HG02588 (cell line): ENCODE measurements at regions not wholly inside any gene's neighbourhood (a gene's known extent, or its start where the extent isn't known, plus 50 kb on each side); places are given as distances from the start of the nearest gene placed in this dataset.
"Not testable (repeated sequence)": the region's sequence is repeated elsewhere in the genome, so short reads cannot be mapped to it uniquely, and the experiment has no call there.

ENCODE experiments used
- ATAC-seq: cut with Tn5 transposase; IDR thresholded peaks from one replicate; pipeline ENCODE4 v1.9.1; 2021; ENCODE audit warnings: mild to moderate bottlenecking, moderate library complexity; ENCODE audit not compliant: unreplicated experiment

- no peak for ATAC-seq
These were observed 59.7 kb downstream of the NAA11 start for GRCh38 chr4:79266136-79266535.

GRCh38 chr4:79259242-79259641 lies 66.6 kb downstream of the NAA11 start:
- ATAC-seq, result no peak

DNA sequence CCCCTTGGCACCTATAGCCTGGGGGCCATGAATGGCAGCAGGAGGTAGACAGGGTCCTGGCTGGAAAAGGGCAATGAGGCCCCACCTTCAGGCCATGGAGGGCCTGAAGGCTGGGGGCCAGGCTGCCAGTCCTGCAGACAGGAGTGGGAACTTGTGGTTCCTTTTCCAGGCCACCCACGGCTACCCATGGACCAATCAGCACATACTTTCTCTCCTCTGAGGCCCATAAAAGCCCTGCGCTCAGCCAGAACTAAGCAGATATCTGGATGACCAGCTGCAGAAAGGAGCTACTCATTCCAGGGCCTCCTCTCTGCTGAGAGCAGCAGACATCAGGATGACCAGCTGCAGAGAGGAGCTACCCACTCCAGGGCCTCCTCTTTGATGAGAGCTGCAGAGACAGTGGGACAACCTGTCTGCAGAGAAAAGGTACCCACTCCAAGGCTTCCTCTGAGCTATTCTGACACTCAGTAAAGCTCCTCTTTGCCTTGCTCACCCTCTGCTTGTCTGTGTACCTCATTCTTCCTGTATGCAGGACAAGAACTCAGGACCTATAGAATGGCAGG lies 67.2 kb downstream of the NAA11 start:
- no peak for ATAC-seq

- no peak for ATAC-seq
These were observed 67.8 kb downstream of the NAA11 start for GRCh38 chr4:79257953-79258613.

DNA sequence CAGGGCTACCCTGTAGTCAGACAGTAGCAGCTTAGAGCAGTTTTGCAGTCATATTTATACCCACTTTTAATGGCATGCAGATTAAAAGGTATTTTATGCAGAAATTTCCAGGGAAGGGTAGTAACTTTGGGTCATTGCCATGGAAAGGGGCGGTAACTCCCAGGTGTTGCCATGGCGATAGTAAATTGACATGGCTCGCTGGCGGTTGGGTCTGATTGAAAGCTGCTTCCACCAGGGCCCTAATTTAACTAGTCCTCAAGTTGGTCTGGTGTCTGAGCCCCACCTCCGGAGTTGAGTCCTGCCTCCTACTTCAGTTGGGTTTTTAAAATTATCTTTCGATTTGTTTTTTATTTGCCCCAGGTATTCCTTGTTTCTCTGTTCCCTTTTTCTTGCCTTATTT lies 70.1 kb downstream of the NAA11 start:
- ATAC-seq, result no peak

GRCh38 chr4:79253924-79254323 lies 71.9 kb downstream of the NAA11 start:
- ATAC-seq, result no peak

GRCh38 chr4:79253168-79253567 lies 72.7 kb downstream of the NAA11 start:
- ATAC-seq, result no peak

DNA sequence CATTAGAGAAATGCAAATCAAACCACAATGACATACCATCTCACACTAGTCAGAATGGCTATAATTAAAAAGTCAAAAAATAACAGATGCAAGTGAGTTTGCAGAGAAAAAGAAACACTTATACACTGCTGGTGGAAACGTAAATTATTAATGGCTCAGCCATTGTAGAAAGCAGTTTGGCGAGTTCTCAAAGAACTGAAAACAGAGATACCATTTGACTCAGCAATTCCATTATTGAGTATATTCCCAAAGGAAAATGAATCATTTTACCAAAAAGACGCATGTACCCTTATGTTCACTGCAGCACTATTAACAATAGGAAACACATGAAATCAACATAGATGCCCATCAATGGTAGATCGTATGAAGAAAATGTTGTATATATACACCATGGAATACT lies 75.0 kb downstream of the NAA11 start:
- ATAC-seq, result peak; percentile 49

GRCh38 chr4:79249881-79250503 lies 75.9 kb downstream of the NAA11 start:
- ATAC-seq, result peak; percentile 62

- no peak for ATAC-seq
These were observed 77.3 kb downstream of the NAA11 start for GRCh38 chr4:79248610-79249009.

GRCh38 chr4:79247695-79248394 lies 78.0 kb downstream of the NAA11 start:
- no peak for ATAC-seq

DNA sequence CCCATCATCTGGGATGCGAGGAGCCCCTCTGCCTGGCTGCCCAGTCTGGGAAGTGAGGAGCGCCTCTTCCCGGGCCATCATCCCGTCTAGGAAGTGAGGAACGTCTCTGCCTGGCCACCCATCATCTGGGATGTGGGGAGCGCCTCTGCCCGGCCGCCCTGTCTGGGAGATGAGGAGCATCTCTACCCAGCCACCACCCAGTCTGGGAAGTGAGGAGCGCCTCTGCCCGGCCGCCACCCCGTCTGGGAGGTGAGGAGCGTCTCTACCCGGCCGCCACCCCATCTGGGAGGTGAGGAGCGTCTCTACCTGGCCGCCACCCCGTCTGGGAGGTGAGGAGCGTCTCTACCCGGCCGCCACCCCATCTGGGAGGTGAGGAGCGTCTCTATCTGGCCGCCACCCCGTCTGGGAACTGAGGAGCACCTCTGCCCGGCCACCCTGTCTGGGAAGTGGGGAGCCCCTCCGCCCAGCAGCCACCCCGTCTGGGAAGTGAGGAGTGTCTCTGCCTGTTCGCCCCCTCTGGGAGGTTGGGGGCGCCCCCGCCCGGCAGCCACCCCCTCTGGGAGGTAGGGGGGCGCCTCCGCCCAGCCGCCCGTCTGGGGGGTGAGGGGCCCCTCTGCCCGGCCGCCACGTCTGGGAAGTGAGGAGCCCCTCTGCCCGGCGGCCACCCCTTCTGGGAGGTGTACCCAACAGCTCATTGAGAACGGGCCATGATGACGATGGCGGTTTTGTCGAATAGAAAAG lies 80.5 kb downstream of the NAA11 start:
- ATAC-seq, result not testable (repeated sequence)

DNA sequence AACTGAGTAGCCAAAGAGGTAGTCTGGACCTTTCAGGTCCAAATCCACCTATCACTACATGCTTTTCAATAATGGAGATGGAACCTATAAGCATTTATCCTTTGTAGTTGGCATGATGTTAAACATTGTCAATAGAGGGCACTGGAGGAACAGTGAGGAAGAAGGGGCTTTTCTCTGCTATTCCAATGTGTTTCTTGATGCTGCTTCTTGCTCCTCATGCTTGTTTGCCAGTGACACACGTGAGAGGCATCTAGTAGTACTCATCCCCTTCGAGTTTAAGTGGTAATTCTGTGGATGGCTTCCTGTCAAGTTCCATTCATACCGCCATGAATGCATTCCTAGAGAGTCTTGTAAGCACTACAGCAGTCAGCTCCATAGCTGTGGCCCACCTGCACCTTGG lies 84.0 kb downstream of the NAA11 start:
- ATAC-seq, result no peak

GRCh38 chr4:79237851-79238250 lies 88.0 kb downstream of the NAA11 start:
- ATAC-seq, result no peak

- no peak for ATAC-seq
These were observed 89.1 kb downstream of the NAA11 start for GRCh38 chr4:79236785-79237184.

- ATAC-seq, result no peak
These were observed 90.8 kb downstream of the NAA11 start for GRCh38 chr4:79235095-79235494.

DNA sequence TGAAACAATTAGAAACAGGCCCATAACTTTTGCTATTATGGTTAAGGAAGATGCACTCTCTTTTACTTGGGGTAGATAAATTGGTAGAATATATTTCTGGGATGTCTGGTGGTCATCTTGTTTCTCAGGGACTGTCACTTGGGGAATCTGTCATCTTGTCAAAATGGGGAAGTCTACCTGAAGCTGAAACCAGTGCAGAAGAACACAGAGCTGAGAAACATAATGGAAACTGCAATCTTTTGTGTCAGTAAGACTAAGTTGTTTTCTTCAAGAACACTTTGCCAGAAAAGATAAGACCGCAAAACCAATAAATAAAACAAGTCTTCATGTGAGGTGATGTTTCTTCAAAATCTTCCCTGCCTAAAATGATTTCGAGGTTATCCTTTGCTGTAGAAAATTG lies 92.0 kb downstream of the NAA11 start:
- ATAC-seq, result peak; percentile 50

- ATAC-seq, result no peak
These were observed 93.3 kb downstream of the NAA11 start for GRCh38 chr4:79232540-79232939.

- ATAC-seq, result no peak
These were observed 98.0 kb downstream of the NAA11 start for GRCh38 chr4:79227860-79228259.

DNA sequence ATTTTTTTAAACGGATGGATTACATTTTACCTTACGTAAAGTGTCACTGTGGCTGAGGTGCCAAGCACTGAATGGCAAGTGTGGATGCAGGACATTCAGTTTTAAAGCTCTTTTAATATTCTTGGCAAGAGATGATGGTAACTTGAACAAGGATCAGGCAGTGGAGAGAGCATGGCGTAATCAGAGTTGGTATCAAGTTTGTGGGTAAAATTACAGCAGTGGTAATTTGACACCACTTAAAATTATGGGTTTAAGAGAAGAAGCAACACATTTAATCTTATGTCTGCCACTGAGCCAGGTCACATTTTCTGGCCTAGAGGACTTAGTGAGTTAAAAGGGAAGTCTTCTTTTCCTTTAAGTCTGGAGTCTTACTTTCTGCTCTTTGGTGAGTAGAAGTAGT lies 100.5 kb downstream of the NAA11 start:
- no peak for ATAC-seq

GRCh38 chr4:79224777-79225104 lies 101.1 kb downstream of the NAA11 start:
- no peak for ATAC-seq
